ENCODE measurements at regions not wholly inside any gene's neighbourhood (a gene's known extent, or its start where the extent isn't known, plus 50 kb on each side); places are given as distances from the start of the nearest gene placed in this dataset.

GRCh38 chr12:98417266-98417665 is 98.1 kb upstream of the TMPO start:
- Histone ChIP-seq H3K36me3 (replicated peaks in 1 of 2; ENCODE audit: control insufficient read depth in 1 of 2, insufficient read depth in 2 of 2, low read length in 1 of 2) (no peaks in the 10 kb centered on the region), H3K4me1 (ENCODE audit: control insufficient read depth in 1 of 2, insufficient read depth in 2 of 2, low read depth in 1 of 2, low read length in 1 of 2) (peaks cover 17 to 20% of the 10 kb centered on the region in 2 experiments; a peak in 3 of 4 replicates), H3K79me2 (ENCODE audit: insufficient read depth) (no peaks in the 10 kb centered on the region), H3K27ac (ENCODE audit: low read depth in 2 of 2, low read length in 1 of 2) (no peak overlapping the region), H3K9me2 (no peaks in the 10 kb centered on the region), H3K9ac (no peak overlapping the region), H3K4me3 (ENCODE audit: low read depth in 2 of 2, low read length in 1 of 2) (no peak overlapping the region), H3K9me3 (no peaks in the 10 kb centered on the region), H3F3A (replicated peaks; ENCODE audit: insufficient read depth) (peaks cover 15% of the 10 kb centered on the region), H2AFZ (ENCODE audit: low read depth) (no peak overlapping the region), H3K4me2 (no peak overlapping the region), H4K20me1 (ENCODE audit: insufficient read depth) (no peaks in the 10 kb centered on the region), H3K27me3 (ENCODE audit: insufficient read depth) (no peaks in the 10 kb centered on the region)
- TF ChIP-seq RAD21 (IDR thresholded peaks at IDR 0.05; ENCODE audit: low read length) (no peak), IRF3 (IDR thresholded peaks at IDR 0.05; ENCODE audit: low read depth, low read length) (no peak), CHD2 (IDR thresholded peaks at IDR 0.05; ENCODE audit: low read length, partially characterized antibody) (no peak), EP300 (IDR thresholded peaks at IDR 0.05; ENCODE audit: borderline replicate concordance in 1 of 2, low read depth in 1 of 2, low read length in 1 of 2) (no peak), ZBTB33 (IDR thresholded peaks at IDR 0.05; ENCODE audit: borderline replicate concordance, low read depth) (no peak), FOXM1 (IDR thresholded peaks at IDR 0.05; ENCODE audit: low read depth) (no peak), NFIC (IDR thresholded peaks at IDR 0.05; ENCODE audit: borderline replicate concordance) (no peak), TCF12 (IDR thresholded peaks at IDR 0.05) (no peak), FOSL2 (IDR thresholded peaks at IDR 0.05; ENCODE audit: borderline replicate concordance, low read depth) (no peak), MAX (IDR thresholded peaks at IDR 0.05; ENCODE audit: low read depth) (no peak), MEF2A (IDR thresholded peaks at IDR 0.05; ENCODE audit: borderline replicate concordance, low read depth) (no peak), PBX3 (IDR thresholded peaks at IDR 0.05) (no peak)
- 97% methylated on average over 2 of the region's 2 CpGs for WGBS (ENCODE audit: low lambda C conversion rate)
- DNase-seq: no peak
- ChIA-PET POLR2A (no interaction called here), CTCF (interaction anchor here (0.6 to 2.9 kb wide), 8 partner anchors 7 to 651 kb away, joined by 3 to 10 read pairs (median 4); partner anchors contain the start of gene TMPO)

All from SK-N-SH (cell line).